AG04449 (cell line): ENCODE measurements at regions not wholly inside any gene's neighbourhood (a gene's known extent, or its start where the extent isn't known, plus 50 kb on each side); places are given as distances from the start of the nearest gene placed in this dataset.

Experiments used
- CTCF ChIA-PET: fragments of 350-600 bp; formaldehyde crosslinking; extraction: SDS; loops from one replicate; lab custom pipeline; 2021; ENCODE audit warnings: antibody characterized with exemption; lab: Yijun Ruan, JAX
- POLR2A ChIA-PET: fragments of 400-600, 350-600 bp; formaldehyde crosslinking; extraction: SDS; loops from one replicate; lab custom pipeline; 2020; ENCODE audit warnings: antibody characterized with exemption, inconsistent platforms; lab: Yijun Ruan, JAX
- DNase-seq: peaks from one replicate; pipeline ENCODE4 v3.0.0-alpha.2; 2010; ENCODE audit warnings: low read depth, low spot score
- H3K4me3 ChIP-seq: 2 replicates; pipeline ENCODE4 v1.5.1; 2011; ENCODE audit warnings: low read depth, mild to moderate bottlenecking, control low read depth, low read length
- CTCF ChIP-seq: IDR thresholded peaks from one replicate; pipeline ENCODE4 v1.5.1; 2011; ENCODE audit warnings: mild to moderate bottlenecking, moderate library complexity, low read length, control low read depth, inconsistent platforms; ENCODE audit not compliant: insufficient read depth; ENCODE audit errors: missing control alignments

DNA sequence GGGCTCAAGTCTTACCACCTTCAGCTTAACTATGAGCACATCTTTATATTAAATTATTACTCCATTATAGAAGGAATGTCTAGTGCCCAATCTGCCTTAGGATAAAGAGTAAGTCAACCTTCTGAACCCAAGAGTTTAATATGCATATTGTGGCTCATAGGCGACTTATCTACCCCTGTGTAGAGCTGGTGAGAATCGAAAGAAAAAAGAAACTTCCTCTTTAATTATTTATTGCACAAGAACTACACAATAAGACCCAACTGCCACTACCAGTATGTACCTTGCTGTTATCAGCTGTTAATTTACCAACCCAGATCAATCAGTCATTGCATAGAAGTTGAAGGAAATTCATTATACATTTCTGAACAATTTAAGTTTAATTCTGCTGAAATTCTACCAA is 329.1 kb upstream of the SLC24A2 start:
- no peak for TF ChIP-seq CTCF
- ChIA-PET POLR2A (interaction anchor here (0.6 kb wide), 1 partner anchor 467 kb away, joined by 3 read pairs; no protein-coding TSS in a partner anchor), CTCF (no interaction called here)
- no peak for DNase-seq
- no peak overlapping the region for H3K4me3 ChIP-seq

- CTCF ChIA-PET = no interaction called here
- no peak overlapping the region for H3K4me3 ChIP-seq
- TF ChIP-seq CTCF = no peak
- POLR2A ChIA-PET = no interaction called here
- DNase-seq = no peak
Measured at GRCh38 chr9:20117482-20117881, 328.6 kb upstream of the SLC24A2 start.

DNA sequence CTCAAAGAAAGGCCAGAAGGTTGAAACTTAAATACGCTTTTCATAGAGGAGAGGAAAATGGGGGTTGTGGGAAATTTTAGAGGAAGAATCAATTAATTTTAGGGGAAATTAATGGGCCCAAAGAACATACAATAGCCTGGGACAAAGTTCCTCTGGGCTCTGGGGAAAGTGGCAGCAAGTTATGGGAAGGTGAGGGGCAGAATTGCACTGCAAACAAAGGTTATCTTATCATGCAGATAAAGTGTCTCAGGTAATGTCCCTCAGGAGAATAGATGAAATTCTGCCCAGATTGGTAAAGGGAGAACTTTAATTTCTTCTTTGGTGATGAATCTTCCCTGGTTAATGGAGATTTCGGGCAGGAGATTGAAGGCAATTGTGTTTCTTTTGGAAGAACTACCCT is 326.1 kb upstream of the SLC24A2 start:
- TF ChIP-seq CTCF = no peak
- no peak for DNase-seq
- ChIA-PET POLR2A (no interaction called here), CTCF (no interaction called here)
- no peak overlapping the region for H3K4me3 ChIP-seq

- TF ChIP-seq CTCF = no peak
- ChIA-PET CTCF (no interaction called here), POLR2A (no interaction called here)
- no peak overlapping the region for H3K4me3 ChIP-seq
- DNase-seq = no peak
Measured at GRCh38 chr9:20112205-20112783, 323.5 kb upstream of the SLC24A2 start.

DNA sequence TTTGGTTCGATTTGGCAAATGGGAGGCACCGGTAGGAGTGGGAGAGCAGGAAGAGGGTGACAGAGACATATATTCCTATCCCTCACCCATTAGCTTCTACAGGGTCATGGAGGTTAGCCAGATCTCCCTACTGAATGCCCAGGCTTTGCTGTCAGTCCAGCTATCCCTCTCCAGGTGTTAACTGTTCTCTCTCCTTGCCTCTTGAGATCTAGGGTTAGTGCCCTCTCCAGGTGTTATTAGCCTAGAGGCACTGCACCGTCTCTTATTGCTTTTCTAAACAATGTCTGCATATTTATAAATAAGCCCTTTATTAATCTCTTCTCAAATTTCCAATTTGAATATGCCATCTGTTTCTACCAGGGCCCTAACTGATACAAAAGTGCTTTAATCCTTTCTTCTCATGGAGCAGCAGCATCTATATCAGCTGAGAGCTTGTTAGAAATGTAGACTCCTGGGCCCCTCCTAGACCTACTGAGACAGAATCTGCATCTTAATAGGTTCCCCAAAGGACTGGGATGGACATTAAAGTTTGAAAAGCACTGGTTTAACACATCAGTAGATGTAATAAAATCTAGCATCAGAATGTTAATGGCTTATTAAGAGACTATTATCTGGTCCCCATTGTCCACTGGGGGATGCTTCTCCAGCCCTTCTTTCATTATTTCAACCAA is 322.5 kb upstream of the SLC24A2 start:
- POLR2A ChIA-PET = no interaction called here
- CTCF ChIA-PET = no interaction called here
- H3K4me3 ChIP-seq = no peak overlapping the region
- no peak for DNase-seq
- no peak for TF ChIP-seq CTCF

DNA sequence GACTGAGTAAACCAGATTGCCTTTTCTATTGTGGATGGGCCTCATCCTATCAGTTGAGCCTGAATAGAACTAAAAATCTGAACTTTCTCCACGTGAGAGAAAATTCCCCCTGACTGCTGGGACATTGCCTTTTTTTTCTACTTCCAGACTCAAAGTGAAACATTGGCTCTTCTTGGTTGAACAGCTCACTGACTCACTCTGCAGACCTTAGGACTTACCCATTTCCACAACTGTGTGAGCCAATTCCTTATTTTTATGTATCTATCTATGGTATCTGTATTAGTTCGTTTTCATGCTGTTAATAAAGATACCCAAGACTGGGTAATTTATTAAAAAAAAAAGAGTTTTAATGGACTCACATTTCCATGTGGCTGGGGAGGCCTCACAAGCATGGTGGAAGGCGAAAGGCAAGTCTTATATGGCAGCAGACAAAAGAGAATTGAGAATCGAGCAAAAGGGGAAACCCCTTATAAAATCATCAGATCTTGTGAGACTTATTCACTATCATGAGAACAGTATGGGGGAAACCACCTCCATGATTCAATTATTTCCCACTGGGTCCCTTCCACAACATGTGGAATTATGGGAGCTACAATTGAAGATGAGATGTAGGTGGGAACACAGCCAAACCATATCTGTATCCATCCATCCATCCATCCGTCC is 306.7 kb upstream of the SLC24A2 start:
- no peak for DNase-seq
- no peak for TF ChIP-seq CTCF
- ChIA-PET POLR2A (no interaction called here), CTCF (no interaction called here)
- H3K4me3 ChIP-seq = no peak overlapping the region
